PC-3 (cell line): ENCODE measurements at regions not wholly inside any gene's neighbourhood (a gene's known extent, or its start where the extent isn't known, plus 50 kb on each side); places are given as distances from the start of the nearest gene placed in this dataset.

Experiments
- ATAC-seq: fragments of 200-7000 bp; cut with Tn5 transposase; 2 replicates; pipeline ENCODE4 v1.9.1; 2020; ENCODE audit warnings: mild to moderate bottlenecking, moderate library complexity
- BruUV-seq: library from RNA; stranded (reverse); fragments of 400-500 nt; replicated peaks from 2 replicates; lab custom pipeline; 2021; lab: Mats Ljungman, UMichigan
- CTCF ChIA-PET: fragments of 300-600 bp; sonication (Branson Sonifier 250); formaldehyde crosslinking; loops from one replicate; lab custom pipeline; 2022; ENCODE audit warnings: antibody characterized with exemption; lab: Charles Lee
- POLR2A ChIA-PET: fragments of 300-600 bp; sonication (Branson Sonifier 250); formaldehyde crosslinking; loops from one replicate; lab custom pipeline; 2022; ENCODE audit warnings: antibody characterized with exemption; ENCODE audit not compliant: unreplicated experiment; lab: Charles Lee
- DNase-seq: peaks from one replicate; pipeline ENCODE4 v3.0.0-alpha.2; 2015
- H2AFZ ChIP-seq: fragments of 300-600 bp; sonication (generic); 2 replicates; pipeline ENCODE4 v1.6.0; 2016; ENCODE audit warnings: antibody characterized with exemption, low read length
- H3F3A ChIP-seq: fragments of 300-600 bp; sonication (generic); one replicate; pipeline ENCODE4 v1.6.0; 2017; ENCODE audit warnings: antibody characterized with exemption, low read length, control low read depth, mild to moderate bottlenecking; ENCODE audit not compliant: unreplicated experiment
- H3K27ac ChIP-seq: fragments of 300-600 bp; sonication (generic); 2 replicates; pipeline ENCODE4 v1.5.1; 2016; ENCODE audit warnings: mild to moderate bottlenecking, low read length
- H3K27me3 ChIP-seq: fragments of 300-600 bp; sonication (generic); 2 replicates; pipeline ENCODE4 v1.6.1; 2016; ENCODE audit warnings: low read length, mixed read lengths
- H3K36me3 ChIP-seq: fragments of 300-600 bp; sonication (generic); 2 replicates; pipeline ENCODE4 v1.6.1; 2016; ENCODE audit warnings: low read depth, mixed run types, low read length, mixed read lengths
- H3K4me1 ChIP-seq: fragments of 300-600 bp; sonication (generic); 2 replicates; pipeline ENCODE4 v1.5.1; 2016; ENCODE audit warnings: low read length; ENCODE audit not compliant: insufficient read depth
- H3K4me2 ChIP-seq: fragments of 300-600 bp; sonication (generic); 2 replicates; pipeline ENCODE4 v1.6.0; 2016; ENCODE audit warnings: low read length
- H3K4me3 ChIP-seq: fragments of 300-600 bp; sonication (generic); 2 replicates; pipeline ENCODE4 v1.5.1; 2016; ENCODE audit warnings: mild to moderate bottlenecking, low read length, mixed read lengths
- H3K79me2 ChIP-seq: fragments of 300-600 bp; sonication (generic); 2 replicates; pipeline ENCODE4 v1.6.1; 2017; ENCODE audit warnings: low read length, mixed read lengths
- H3K9ac ChIP-seq: fragments of 300-600 bp; sonication (generic); 2 replicates; pipeline ENCODE4 v1.6.0; 2016; ENCODE audit warnings: mild to moderate bottlenecking, low read length
- H3K9me2 ChIP-seq: fragments of 300-600 bp; sonication (generic); replicated peaks from 2 replicates; pipeline ENCODE4 v1.6.1; 2016; ENCODE audit warnings: mixed run types, low read length, mixed read lengths
- H3K9me3 ChIP-seq: fragments of 300-600 bp; sonication (generic); 2 replicates; pipeline ENCODE4 v1.6.1; 2016; ENCODE audit warnings: low read length, mixed read lengths
- H4K20me1 ChIP-seq: fragments of 300-600 bp; sonication (generic); 2 replicates; pipeline ENCODE4 v1.6.1; 2016; ENCODE audit warnings: low read length, mixed read lengths
- CTCF ChIP-seq: fragments of 300-600 bp; sonication (generic); conservative IDR thresholded peaks from 2 replicates; pipeline ENCODE4 v1.5.1; 2017; ENCODE audit warnings: antibody characterized with exemption, low read depth, mild to moderate bottlenecking, low read length
- EZH2 ChIP-seq: fragments of 300-600 bp; sonication (generic); IDR thresholded peaks from one replicate; pipeline ENCODE4 v1.6.1; 2017; ENCODE audit warnings: antibody characterized with exemption, mild to moderate bottlenecking, low read length; ENCODE audit not compliant: unreplicated experiment
- EZH2phosphoT487 ChIP-seq: fragments of 300-600 bp; sonication (generic); IDR thresholded peaks from 2 replicates; pipeline ENCODE4 v1.6.1; 2018; ENCODE audit warnings: mild to moderate bottlenecking, antibody characterized with exemption, low read length, borderline replicate concordance
- intact Hi-C: fragments of 100-400 bp; cut with micrococcal nuclease; formaldehyde crosslinking; loops from 2 replicates; pipeline ENCODE4 v1.9.0; 2023

DNA sequence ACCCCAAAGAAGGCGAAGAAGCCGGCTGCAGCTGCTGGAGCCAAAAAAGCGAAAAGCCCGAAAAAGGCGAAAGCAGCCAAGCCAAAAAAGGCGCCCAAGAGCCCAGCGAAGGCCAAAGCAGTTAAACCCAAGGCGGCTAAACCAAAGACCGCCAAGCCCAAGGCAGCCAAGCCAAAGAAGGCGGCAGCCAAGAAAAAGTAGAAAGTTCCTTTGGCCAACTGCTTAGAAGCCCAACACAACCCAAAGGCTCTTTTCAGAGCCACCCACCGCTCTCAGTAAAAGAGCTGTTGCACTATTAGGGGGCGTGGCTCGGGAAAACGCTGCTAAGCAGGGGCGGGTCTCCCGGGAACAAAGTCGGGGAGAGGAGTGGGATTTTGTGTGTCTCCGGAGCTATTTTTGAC is 69.6 kb downstream of the HFE start:
- ChIA-PET CTCF (interaction anchor here (0.6 kb wide), 1 partner anchor 131 kb away, joined by 3 read pairs; no protein-coding TSS in a partner anchor), POLR2A (interaction anchor here (0.7 to 4.1 kb wide), 9 partner anchors 15 to 1794 kb away, joined by 3 to 174 read pairs (median 5); a partner anchor contains a TSS)
- H3K36me3 ChIP-seq = no peaks in the 10 kb centered on the region
- peak overlapping the region; percentile 79 for H3K27ac ChIP-seq
- no peak for DNase-seq
- intact Hi-C loops = loop anchor here (1.0 to 5.0 kb wide), 3 partner anchors 54 to 1736 kb away; a partner anchor contains a TSS
- H3K4me3 ChIP-seq = peak overlapping the region; percentile 90
- peaks cover 28% of the 10 kb centered on the region for H4K20me1 ChIP-seq
- H3F3A ChIP-seq = peaks cover 14% of the 10 kb centered on the region
- no peaks in the 10 kb centered on the region for H3K27me3 ChIP-seq
- no peaks in the 10 kb centered on the region for H3K9me3 ChIP-seq
- peaks cover 44% of the 10 kb centered on the region for H3K79me2 ChIP-seq
- TF ChIP-seq CTCF = no peak
- no peak for TF ChIP-seq EZH2phosphoT487
- TF ChIP-seq EZH2 = no peak
- H3K4me1 ChIP-seq = peaks cover 29% of the 10 kb centered on the region
- peak overlapping the region; percentile 94 for H3K9ac ChIP-seq
- ATAC-seq = peak; percentile 9
- peak overlapping the region; percentile 90 for H3K4me2 ChIP-seq
- no TSS peak for BruUV-seq
- no peak overlapping the region for H2AFZ ChIP-seq
- H3K9me2 ChIP-seq = no peaks in the 10 kb centered on the region

DNA sequence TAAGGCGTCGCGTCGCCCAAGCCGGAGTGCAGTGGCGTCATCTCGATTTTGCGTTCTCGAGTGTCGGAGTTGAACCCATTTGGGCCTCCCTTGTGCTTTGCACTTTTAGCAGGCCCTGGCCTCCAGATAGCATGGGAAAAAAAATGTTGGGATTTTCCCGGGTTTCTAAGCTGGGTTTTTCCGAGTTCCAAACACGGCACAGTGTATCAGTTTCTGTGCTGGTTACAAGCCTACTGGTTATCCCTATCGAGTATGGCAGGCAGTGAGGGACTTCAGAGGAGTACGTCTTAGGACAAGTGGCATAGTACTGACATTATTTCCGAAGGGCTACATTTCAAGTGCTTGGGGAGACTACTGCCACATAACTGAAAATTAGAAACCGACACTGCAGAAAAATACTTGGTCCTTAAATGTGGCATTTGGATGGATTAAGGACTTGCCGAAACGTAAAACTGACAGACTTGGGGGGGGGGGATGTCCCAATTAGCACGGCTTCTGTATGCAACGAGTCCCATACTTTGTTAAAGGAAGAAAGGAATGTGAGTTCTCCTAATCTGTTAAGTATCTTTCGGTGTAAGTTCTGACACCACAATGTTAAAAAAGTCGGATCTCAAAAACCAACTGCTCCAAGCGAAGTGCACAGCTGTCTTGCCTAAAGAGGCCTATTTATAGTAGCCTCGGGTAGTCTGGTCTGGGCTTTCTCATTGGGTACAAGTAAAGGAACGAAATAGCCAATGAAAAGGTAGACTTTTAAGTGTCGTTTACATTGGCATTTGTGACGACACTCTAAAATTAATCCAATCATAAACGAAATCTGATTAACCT is 70.2 kb downstream of the HFE start:
- POLR2A ChIA-PET = interaction anchor here (0.5 to 4.1 kb wide), 12 partner anchors 16 to 1794 kb away, joined by 3 to 174 read pairs (median 5); a partner anchor contains a TSS
- H3K4me3 ChIP-seq = peak overlapping the region; percentile 91
- peak overlapping the region; percentile 94 for H3K9ac ChIP-seq
- H3K27ac ChIP-seq = peak overlapping the region; percentile 79
- DNase-seq (no peak), ATAC-seq (peak; percentile 64)
- peaks cover 31% of the 10 kb centered on the region for H4K20me1 ChIP-seq
- no peaks in the 10 kb centered on the region for H3K27me3 ChIP-seq
- H3K4me1 ChIP-seq = peaks cover 26% of the 10 kb centered on the region
- H2AFZ ChIP-seq = no peak overlapping the region
- peaks cover 14% of the 10 kb centered on the region for H3F3A ChIP-seq
- intact Hi-C loops = loop anchor here (1.0 to 5.0 kb wide), 6 partner anchors 33 to 1735 kb away; a partner anchor contains a TSS
- BruUV-seq = TSS peak; percentile 99
- no peaks in the 10 kb centered on the region for H3K9me2 ChIP-seq
- H3K4me2 ChIP-seq = peak overlapping the region; percentile 91
- peaks cover 49% of the 10 kb centered on the region for H3K79me2 ChIP-seq
- TF ChIP-seq EZH2phosphoT487 = no peak
- TF ChIP-seq EZH2 = no peak
- no peak for TF ChIP-seq CTCF
- H3K36me3 ChIP-seq = no peaks in the 10 kb centered on the region
- H3K9me3 ChIP-seq = no peaks in the 10 kb centered on the region
- CTCF ChIA-PET = interaction anchor here (0.6 to 1.4 kb wide), 2 partner anchors 39 to 131 kb away, joined by 3 read pairs; a partner anchor contains a TSS
